Activated naive CD8-positive, alpha-beta T cell treated with anti-CD3 and anti-CD28 coated beads for 36 hours (primary cell): ENCODE measurements at regions not wholly inside any gene's neighbourhood (a gene's known extent, or its start where the extent isn't known, plus 50 kb on each side); places are given as distances from the start of the nearest gene placed in this dataset.
"Not testable (repeated sequence)": the region's sequence is repeated elsewhere in the genome, so short reads cannot be mapped to it uniquely, and the experiment has no call there.

ENCODE experiments used
- DNase-seq: peaks from one replicate; pipeline ENCODE4 v3.0.0; 2021
- H3K27ac Mint-ChIP-seq: one replicate; pipeline ENCODE4 v1.8.0; 2022; ENCODE audit warnings: mild to moderate bottlenecking, moderate library complexity, mixed read lengths
- H3K27me3 Mint-ChIP-seq: one replicate; pipeline ENCODE4 v1.8.0; 2022; ENCODE audit warnings: mild to moderate bottlenecking, mixed read lengths
- H3K36me3 Mint-ChIP-seq: one replicate; pipeline ENCODE4 v1.8.0; 2021; ENCODE audit warnings: mild to moderate bottlenecking, mixed read lengths
- H3K4me1 Mint-ChIP-seq: one replicate; pipeline ENCODE4 v1.8.0; 2021; ENCODE audit warnings: mixed read lengths
- H3K4me3 Mint-ChIP-seq: one replicate; pipeline ENCODE4 v1.8.0; 2022; ENCODE audit warnings: mild to moderate bottlenecking, moderate library complexity, mixed read lengths
- H3K9me3 Mint-ChIP-seq: one replicate; pipeline ENCODE4 v1.8.0; 2022; ENCODE audit warnings: mixed read lengths

DNA sequence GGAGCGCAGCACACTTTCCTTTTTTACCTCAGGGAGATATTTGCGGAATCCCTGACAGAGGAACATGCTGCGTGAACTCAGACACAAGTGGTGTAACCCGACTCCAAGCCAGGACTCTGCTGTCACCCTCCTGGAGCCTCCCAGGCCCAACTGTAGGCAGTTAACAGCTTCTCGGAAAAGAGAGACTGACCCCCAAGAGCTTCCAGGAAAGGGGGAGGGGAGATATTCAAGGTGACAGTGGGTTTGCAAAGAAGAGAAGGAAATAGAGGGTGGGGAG is 103.1 kb upstream of the NBPF26 start:
- H3K27ac Mint-ChIP-seq = not testable (repeated sequence)

DNA sequence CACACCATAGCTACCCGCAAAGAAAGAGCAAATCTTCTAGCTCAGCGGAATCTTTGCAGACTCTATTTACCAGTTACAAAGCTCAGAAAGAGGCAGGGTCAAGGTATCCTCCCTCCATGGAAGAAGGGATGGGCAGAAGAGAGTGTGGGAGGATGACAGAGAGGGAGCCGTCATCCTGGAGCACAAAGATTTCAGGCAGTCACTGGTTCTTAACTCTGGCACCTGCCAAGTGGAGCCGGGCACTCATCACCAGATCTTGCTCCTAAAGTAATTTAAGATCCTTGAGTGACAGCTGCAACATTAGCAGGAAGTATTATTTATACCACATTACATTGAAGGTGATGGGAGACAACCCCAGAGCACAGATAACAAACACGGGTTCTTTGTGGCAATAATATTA is 102.5 kb upstream of the NBPF26 start:
- not testable (repeated sequence) for DNase-seq, H3K4me1 Mint-ChIP-seq, H3K36me3 Mint-ChIP-seq, H3K9me3 Mint-ChIP-seq, H3K4me3 Mint-ChIP-seq, H3K27ac Mint-ChIP-seq, H3K27me3 Mint-ChIP-seq

More for the DNA sequence above, 103.1 kb upstream of the NBPF26 start:
- H3K9me3 Mint-ChIP-seq, H3K36me3 Mint-ChIP-seq, H3K27me3 Mint-ChIP-seq, H3K4me3 Mint-ChIP-seq, H3K4me1 Mint-ChIP-seq, DNase-seq: not testable (repeated sequence)

DNA sequence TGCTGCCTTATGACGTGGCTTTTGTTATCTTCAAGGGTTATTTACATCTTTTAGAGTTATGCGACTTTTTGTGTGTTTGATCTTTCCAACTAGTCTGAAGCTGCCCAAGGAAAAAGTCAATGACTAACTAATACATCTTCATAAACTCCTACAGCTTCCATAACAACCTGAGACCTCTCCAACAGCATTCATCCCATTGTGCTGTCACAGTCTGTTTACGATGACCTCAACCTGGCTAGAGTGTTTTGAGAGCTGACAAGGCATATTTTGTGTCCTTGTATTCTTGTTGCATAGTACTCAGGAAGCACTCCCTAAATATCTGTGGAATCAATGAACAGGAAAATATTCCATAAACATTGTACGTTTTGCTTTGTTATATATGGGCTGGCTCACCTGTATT is 100.2 kb upstream of the NBPF26 start:
- not testable (repeated sequence) for H3K4me3 Mint-ChIP-seq, DNase-seq, H3K27ac Mint-ChIP-seq, H3K27me3 Mint-ChIP-seq, H3K4me1 Mint-ChIP-seq, H3K9me3 Mint-ChIP-seq, H3K36me3 Mint-ChIP-seq

DNA sequence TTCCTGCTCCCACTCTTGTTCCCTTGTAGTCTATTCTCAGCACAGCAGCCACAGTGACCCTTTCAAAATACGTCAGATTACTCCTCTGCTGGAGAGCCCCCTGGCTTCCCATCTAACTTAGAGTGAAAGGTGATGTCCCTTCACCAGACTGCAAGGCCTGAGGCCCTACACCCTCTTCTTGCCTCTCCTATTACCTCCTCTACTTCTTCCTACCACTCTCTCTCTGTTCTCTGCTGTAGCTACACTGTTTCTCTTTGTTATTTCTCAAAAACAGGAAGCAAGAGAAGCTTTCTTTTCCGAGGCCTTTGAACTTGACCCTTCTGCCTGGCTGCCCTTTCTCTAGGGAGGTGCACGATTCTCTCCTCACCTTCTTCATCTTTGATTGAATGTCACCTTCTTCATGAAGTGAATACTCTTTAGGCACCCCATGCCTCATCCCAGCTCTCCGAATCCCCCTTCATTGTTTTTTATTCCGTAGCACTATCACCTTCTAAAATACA is 99.1 kb upstream of the NBPF26 start:
- not testable (repeated sequence) for H3K36me3 Mint-ChIP-seq, H3K4me1 Mint-ChIP-seq, H3K9me3 Mint-ChIP-seq, H3K27me3 Mint-ChIP-seq, DNase-seq, H3K4me3 Mint-ChIP-seq, H3K27ac Mint-ChIP-seq

DNA sequence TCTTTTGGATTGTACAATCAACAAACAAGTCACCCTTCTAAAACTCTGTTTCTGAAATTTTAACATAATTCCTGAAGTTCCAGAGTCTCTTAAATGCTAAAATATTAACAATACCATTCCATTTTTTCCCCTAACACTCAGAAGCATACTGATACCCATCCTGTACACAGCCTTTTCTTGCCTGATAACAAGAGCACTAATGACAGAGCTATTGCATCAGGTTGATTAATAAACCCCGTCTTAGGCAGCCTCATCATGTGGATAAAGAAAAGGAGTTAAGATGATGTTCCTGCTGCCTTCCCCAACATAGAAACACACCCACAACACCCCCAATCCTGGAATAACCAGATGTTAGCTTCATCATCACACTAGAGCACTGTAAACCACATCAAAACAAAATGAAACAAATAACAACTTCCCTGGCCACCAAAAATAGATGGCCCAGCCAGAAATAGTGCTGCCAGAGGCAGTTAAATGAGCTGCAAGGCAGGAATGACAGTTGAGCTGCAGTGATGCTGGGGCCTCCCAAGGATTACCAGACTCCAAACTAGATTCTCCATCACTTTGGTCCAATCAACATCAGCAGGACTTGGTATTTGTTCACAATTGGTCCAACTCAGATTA is 93.8 kb upstream of the NBPF26 start:
- not testable (repeated sequence) for H3K36me3 Mint-ChIP-seq, DNase-seq, H3K27me3 Mint-ChIP-seq, H3K27ac Mint-ChIP-seq, H3K4me1 Mint-ChIP-seq, H3K9me3 Mint-ChIP-seq, H3K4me3 Mint-ChIP-seq

DNA sequence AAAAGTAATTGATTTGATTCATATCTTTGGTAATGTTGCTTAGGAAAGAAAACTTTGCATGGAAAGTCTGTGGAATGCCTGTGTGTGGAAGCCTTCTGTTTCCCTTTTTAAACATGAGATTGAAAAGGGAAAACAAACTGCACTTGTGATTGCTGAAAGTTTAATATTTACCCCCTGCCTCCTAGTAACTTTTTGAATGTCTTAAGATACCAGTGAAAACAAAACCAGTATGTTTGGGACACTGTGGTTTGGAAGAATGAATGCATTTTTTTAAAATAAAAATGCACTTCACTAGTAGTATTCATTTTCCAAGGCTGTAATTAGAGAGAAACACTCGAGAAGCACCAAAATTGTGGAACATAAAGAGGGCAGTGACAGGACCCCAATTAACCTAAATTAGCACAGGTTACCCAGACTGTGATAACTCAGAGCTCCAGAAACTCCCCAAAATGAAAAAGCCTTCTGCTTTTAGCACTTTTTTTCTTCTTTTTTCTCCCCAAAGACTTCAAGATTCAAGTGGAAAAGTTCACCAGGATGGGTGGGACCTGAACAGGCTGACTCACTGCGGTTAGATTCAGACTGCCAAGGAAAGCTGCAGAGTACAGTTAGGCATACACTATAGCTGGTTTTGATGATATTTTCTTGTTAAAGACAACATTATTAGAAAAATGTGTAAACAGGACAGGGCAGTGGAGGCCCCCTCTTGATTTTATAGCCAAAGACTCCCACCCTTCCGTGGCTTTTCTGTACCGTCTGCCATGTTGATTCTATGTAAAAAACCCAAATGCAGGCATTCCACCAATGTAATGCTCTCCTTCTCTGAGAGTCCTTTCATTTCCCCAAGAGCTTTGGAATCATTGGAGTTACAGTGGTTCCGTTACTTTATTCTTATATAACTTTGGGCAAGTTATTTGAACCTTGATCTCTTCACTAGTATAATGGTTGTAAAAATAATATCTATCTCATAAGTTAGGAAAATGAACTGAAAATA is 88.6 kb upstream of the NBPF26 start:
- not testable (repeated sequence) for H3K27me3 Mint-ChIP-seq, DNase-seq, H3K9me3 Mint-ChIP-seq, H3K4me1 Mint-ChIP-seq, H3K4me3 Mint-ChIP-seq, H3K27ac Mint-ChIP-seq, H3K36me3 Mint-ChIP-seq

DNA sequence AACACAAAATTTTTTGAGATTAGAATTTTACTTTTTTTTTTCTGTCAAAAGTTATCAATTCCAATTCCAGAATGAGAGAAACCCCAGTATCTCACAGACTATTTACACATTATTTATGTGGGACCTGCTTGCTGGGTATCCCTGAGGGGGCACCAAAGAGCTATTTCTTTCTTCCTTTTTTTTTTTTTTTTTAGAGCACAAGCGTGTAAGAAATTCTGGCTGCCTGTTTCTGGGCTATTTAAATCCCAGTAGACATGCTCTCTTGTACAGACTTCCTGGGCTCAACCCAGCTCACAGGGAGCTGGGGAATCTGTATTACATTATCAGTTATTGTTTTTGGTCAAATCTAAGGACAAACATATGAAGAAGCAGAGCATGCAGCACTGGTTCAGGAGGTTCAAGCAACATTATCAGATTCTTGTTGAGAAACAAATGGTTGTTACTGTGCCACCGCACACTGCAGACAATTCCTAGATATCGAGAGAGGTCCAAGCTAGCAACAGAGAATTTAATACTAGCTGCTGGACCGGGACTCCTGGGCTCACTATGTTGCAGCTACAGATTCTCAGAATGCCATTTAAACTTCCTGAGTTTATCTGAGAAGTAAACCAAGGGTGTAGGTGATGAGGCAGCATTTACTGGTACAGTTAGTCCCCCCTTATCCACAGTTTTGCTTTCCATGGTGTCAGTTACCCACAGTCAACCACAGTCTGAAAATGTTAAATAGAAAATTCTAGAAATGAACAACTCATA is 83.3 kb upstream of the NBPF26 start:
- not testable (repeated sequence) for DNase-seq, H3K4me1 Mint-ChIP-seq, H3K27me3 Mint-ChIP-seq, H3K36me3 Mint-ChIP-seq, H3K27ac Mint-ChIP-seq, H3K9me3 Mint-ChIP-seq, H3K4me3 Mint-ChIP-seq

DNA sequence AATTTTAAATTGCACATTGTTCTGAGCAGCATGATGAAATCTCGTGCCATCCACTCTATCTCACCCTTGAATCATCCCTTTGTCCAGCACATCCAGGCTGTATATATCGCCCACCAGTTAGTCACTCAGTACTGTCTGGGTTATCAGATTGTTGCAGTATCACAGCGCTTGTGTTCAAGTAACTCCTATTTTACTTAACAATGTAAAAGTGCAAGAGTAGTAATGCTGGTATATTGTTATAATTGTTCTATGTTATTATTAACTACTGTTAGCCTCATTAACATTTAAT is 82.8 kb upstream of the NBPF26 start:
- H3K9me3 Mint-ChIP-seq, H3K36me3 Mint-ChIP-seq, DNase-seq, H3K4me1 Mint-ChIP-seq, H3K27me3 Mint-ChIP-seq, H3K27ac Mint-ChIP-seq, H3K4me3 Mint-ChIP-seq: not testable (repeated sequence)

DNA sequence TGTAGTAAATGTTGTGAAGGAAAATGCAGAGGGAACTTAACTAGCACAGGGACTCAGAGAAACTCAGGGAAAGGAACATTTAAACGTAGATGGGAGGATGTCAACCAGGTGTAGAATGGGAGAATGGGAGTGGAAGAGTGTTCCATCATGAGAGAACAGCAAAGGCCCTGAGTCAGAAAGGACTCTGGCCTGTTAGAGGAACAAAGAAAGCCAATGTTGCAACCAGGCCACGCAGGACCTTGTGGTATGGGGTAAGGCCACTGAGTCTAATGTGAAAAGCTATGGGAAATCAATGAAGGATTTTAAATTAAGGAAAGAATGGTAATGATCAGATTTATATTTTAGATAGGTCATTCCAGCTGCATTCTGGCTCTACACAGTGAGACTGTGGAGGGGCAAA is 76.6 kb upstream of the NBPF26 start:
- H3K9me3 Mint-ChIP-seq, H3K36me3 Mint-ChIP-seq, H3K4me3 Mint-ChIP-seq, H3K27me3 Mint-ChIP-seq, H3K27ac Mint-ChIP-seq, H3K4me1 Mint-ChIP-seq, DNase-seq: not testable (repeated sequence)

DNA sequence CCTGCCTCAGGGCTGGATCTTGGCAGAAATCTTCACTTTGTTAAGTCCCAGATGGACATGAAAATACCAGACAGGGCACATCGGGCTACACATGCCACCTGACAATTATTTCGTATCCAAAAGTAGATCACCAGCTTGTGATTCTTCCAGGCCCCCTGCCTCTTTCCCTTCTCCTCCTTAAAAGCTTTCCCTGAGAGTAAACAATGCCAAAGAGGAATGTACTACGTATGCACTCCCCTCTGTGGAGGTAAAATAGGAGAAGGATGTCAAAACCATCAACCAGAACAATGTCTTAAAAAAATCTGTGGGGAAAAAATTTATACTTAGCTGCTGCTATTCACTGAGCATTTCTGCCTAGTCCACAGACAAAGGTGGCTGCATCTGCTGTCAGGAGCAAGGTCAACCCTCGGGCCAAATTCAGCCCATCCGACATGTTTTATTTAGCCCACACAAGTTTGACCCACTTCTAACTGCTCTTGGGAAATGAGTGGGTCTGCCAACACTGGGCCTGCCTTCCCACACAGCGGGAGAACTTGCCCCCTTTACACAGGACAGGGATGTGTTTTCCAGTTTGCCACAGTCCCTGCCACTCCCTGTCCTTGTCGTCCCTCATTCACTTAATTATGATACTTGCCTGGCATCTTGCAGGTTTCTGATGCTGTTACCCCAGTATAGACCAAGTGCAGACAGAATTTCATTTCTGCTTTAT is 74.7 kb upstream of the NBPF26 start:
- not testable (repeated sequence) for H3K4me3 Mint-ChIP-seq, H3K36me3 Mint-ChIP-seq, H3K27ac Mint-ChIP-seq, H3K4me1 Mint-ChIP-seq, DNase-seq, H3K9me3 Mint-ChIP-seq, H3K27me3 Mint-ChIP-seq

DNA sequence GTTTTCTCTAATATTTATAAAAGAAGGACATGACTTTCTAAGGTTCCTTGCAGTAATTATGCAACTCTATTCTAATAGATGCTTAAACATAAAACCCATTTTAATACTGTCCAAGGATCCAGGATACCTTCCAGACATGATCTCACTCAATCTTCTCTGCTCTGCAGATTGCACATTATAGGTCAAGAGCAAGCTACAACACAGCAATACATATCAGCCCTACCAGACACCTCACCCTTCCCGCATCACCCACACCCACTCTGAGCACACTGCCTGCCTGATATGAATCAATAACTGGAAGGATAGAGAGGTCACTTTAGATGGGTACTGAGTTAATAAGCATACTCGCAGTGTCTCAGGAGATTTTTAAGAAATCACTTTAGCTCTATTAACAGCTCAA is 74.0 kb upstream of the NBPF26 start:
- H3K4me1 Mint-ChIP-seq, H3K36me3 Mint-ChIP-seq, DNase-seq, H3K4me3 Mint-ChIP-seq, H3K27ac Mint-ChIP-seq, H3K27me3 Mint-ChIP-seq, H3K9me3 Mint-ChIP-seq: not testable (repeated sequence)

DNA sequence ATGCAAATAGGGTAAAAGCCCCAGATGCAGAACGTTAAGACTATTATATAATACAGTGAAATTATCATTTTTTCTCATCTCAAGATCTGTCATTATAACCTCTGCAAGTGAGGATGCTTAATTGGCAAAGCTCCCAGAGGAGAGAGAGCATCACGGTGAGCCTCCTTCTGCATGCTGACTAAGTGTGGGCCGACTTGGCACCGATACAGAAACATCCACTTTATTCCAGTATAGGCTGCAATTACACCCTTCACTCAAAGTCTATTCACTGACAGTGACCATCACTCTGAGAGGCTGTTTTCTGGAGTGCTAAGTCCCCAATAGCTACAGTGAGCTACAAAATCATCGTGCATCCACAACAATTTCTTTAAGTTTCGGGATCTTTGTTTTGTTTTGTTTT is 69.6 kb upstream of the NBPF26 start:
- H3K27ac Mint-ChIP-seq, H3K4me1 Mint-ChIP-seq, H3K36me3 Mint-ChIP-seq: not testable (repeated sequence)

DNA sequence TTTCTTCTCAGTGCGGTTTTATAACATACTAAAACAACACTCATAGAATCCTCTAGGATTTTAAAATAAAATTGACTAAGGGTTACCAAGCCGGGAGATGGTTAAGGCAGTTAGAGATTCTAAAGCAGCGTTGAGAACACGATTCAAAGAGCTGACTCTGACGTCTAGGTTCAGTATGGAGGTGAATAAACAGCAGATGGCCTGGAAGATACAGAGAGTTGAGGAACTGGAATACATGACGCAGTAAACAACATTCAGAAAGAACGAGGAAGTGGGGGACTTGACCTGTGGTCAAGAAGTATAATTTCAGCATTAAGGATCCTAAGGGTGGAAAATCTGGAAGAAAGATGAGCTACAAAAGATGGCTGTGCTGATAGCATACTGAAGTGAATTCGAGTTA is 68.4 kb upstream of the NBPF26 start:
- H3K36me3 Mint-ChIP-seq, DNase-seq, H3K27me3 Mint-ChIP-seq, H3K4me1 Mint-ChIP-seq, H3K27ac Mint-ChIP-seq, H3K9me3 Mint-ChIP-seq, H3K4me3 Mint-ChIP-seq: not testable (repeated sequence)

More for the DNA sequence above, 69.6 kb upstream of the NBPF26 start:
- not testable (repeated sequence) for H3K4me3 Mint-ChIP-seq, H3K27me3 Mint-ChIP-seq, H3K9me3 Mint-ChIP-seq, DNase-seq

DNA sequence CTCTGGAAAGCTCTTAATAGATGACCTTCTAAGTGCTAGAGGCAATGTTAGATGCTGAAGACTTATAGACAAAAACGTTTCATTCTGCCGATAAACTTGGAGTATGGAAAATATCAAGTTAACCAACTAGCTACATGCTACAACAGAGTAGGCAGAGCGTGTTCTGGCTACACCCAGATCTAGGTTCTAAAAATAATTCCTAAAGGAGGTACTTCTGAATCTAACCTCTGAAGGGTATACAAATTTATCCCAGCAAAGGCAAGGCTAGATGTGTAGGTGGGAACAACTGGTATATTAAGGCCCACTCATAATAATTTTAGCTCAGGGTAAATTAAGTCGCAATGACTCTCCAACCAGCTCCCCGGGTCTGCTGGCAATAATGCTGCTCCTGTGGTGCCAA is 67.6 kb upstream of the NBPF26 start:
- H3K9me3 Mint-ChIP-seq, DNase-seq, H3K4me1 Mint-ChIP-seq, H3K4me3 Mint-ChIP-seq, H3K36me3 Mint-ChIP-seq, H3K27ac Mint-ChIP-seq, H3K27me3 Mint-ChIP-seq: not testable (repeated sequence)

DNA sequence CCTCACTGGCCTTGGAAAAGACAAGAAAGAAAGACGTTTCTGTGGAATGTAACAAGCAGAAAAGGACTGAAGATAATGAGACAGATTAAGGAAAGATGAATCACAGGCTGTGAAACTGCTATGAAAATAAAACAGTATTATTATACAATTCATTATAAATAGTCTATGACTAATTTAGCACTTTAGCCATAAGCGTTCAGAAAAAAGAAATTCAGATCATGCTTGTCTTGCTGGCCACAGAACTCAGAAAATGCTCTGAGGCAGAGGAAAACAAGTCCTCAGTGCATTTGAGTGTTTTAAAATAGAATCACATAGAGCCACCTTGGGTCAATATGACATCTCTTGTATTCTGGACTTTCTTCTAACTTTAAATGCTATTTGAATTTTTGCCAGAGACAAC is 65.9 kb upstream of the NBPF26 start:
- H3K4me1 Mint-ChIP-seq, H3K27ac Mint-ChIP-seq, DNase-seq, H3K9me3 Mint-ChIP-seq, H3K4me3 Mint-ChIP-seq, H3K27me3 Mint-ChIP-seq, H3K36me3 Mint-ChIP-seq: not testable (repeated sequence)
